Activated T-helper 17 cell treated with anti-CD3 and anti-CD28 coated beads, Interleukin-2, amount 50 U/mL, for 72 hours (primary cell): ENCODE measurements at regions not wholly inside any gene's neighbourhood (a gene's known extent, or its start where the extent isn't known, plus 50 kb on each side); places are given as distances from the start of the nearest gene placed in this dataset.

Experiments
- ATAC-seq: fragments of 150-1000 bp; cut with Tn5 transposase; replicated peaks from 2 replicates; pipeline ENCODE4 v1.10.0; 2021; ENCODE audit warnings: mild to moderate bottlenecking, moderate library complexity
- H3K27ac Mint-ChIP-seq: one replicate; pipeline ENCODE4 v1.8.0; 2022; ENCODE audit warnings: mixed read lengths
- H3K27me3 Mint-ChIP-seq: one replicate; pipeline ENCODE4 v1.8.0; 2022; ENCODE audit warnings: mixed read lengths
- H3K36me3 Mint-ChIP-seq: one replicate; pipeline ENCODE4 v1.8.0; 2022; ENCODE audit warnings: low read depth, mild to moderate bottlenecking, mixed read lengths
- H3K4me1 Mint-ChIP-seq: one replicate; pipeline ENCODE4 v1.8.0; 2022; ENCODE audit warnings: mixed read lengths
- H3K4me3 Mint-ChIP-seq: one replicate; pipeline ENCODE4 v1.8.0; 2022; ENCODE audit warnings: mild to moderate bottlenecking, mixed read lengths
- H3K9me3 Mint-ChIP-seq: one replicate; pipeline ENCODE4 v1.8.0; 2022; ENCODE audit warnings: mixed read lengths

DNA sequence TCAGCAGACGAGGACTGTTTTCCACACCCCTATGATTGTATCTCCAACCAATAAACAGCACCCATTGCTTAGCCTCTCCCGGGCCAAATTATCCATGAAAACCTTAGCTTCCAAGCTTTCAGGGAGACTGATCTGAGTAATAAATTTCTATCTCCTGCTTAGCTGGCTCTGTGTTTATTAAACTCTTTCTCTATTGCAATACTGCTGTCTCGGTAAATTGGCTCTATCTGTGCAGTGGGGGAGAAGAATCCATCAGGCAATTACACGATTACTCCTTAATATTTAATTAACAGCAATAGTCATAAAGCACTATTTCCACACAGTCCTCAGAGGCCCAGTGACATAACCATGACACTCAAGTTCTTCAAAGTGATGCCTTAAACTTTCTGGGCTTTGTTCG is 1122.8 kb downstream of the TYW1 start:
- no peak for ATAC-seq
- Mint-ChIP-seq H3K27me3 (no peaks in the 10 kb centered on the region), H3K36me3 (no peaks in the 10 kb centered on the region), H3K9me3 (peaks cover 39% of the 10 kb centered on the region), H3K27ac (no peak overlapping the region), H3K4me3 (no peak overlapping the region), H3K4me1 (no peaks in the 10 kb centered on the region)

GRCh38 chr7:68121056-68121455 is 1124.4 kb downstream of the TYW1 start:
- peaks cover 42% of the 10 kb centered on the region for H3K9me3 Mint-ChIP-seq

GRCh38 chr7:68121655-68122054 is 1125.0 kb downstream of the TYW1 start:
- Mint-ChIP-seq H3K4me1 (no peaks in the 10 kb centered on the region), H3K9me3 (peaks cover 38% of the 10 kb centered on the region), H3K4me3 (no peak overlapping the region), H3K36me3 (no peaks in the 10 kb centered on the region), H3K27me3 (no peaks in the 10 kb centered on the region), H3K27ac (no peak overlapping the region)
- no peak for ATAC-seq

More at GRCh38 chr7:68121056-68121455, 1124.4 kb downstream of the TYW1 start:
- Mint-ChIP-seq H3K4me3 (no peak overlapping the region), H3K27ac (no peak overlapping the region), H3K36me3 (no peaks in the 10 kb centered on the region), H3K4me1 (no peaks in the 10 kb centered on the region), H3K27me3 (no peaks in the 10 kb centered on the region)
- ATAC-seq, result no peak

DNA sequence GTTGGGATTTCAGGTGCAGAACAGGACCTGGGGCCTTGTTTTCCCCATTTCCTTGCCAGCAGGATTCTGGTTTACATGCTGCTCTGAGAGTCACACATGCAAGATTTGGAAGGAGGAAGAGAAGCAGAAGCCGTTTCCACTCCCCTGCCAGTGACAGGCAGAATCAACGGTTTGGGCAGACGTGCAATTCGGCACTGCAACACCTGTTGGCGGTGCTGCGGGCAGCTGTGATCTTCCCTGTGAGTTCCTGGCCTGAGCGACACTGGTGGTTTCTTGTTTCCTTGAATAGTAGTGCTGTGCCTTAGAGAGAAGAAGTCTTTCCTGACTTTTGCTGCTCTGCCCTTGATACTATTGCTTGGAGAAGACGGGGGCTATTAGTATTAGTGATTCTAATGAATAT is 1126.2 kb downstream of the TYW1 start:
- H3K9me3 Mint-ChIP-seq, result peaks cover 40% of the 10 kb centered on the region
- H3K27me3 Mint-ChIP-seq, result no peaks in the 10 kb centered on the region
- no peaks in the 10 kb centered on the region for H3K4me1 Mint-ChIP-seq
- no peak for ATAC-seq
- H3K27ac Mint-ChIP-seq, result no peak overlapping the region
- H3K36me3 Mint-ChIP-seq, result no peaks in the 10 kb centered on the region
- H3K4me3 Mint-ChIP-seq, result no peak overlapping the region

DNA sequence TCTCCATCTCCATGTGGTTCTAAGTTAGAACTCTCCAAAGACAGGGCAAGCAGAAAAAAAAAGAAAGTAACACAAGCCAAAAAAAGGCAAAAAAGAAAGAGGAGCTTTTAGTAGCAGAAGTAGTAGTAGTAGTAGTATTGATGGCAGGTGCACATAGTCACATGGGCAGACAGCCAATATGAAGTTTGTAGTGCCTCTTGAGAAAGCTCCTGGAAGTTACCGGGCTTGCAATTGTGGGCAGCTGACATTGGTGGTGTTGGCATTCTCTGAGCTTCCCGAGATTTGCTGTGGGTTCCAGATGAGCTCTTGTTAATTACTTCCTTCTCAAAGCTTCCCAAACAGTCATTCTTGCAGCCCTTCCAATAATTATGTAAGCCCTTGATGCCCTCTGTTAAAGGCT is 1128.5 kb downstream of the TYW1 start:
- Mint-ChIP-seq H3K27ac (no peak overlapping the region), H3K36me3 (no peaks in the 10 kb centered on the region), H3K4me3 (no peak overlapping the region), H3K9me3 (peaks cover 31% of the 10 kb centered on the region), H3K4me1 (no peaks in the 10 kb centered on the region), H3K27me3 (no peaks in the 10 kb centered on the region)
- no peak for ATAC-seq

GRCh38 chr7:68133045-68133444 is 1136.4 kb downstream of the TYW1 start:
- Mint-ChIP-seq H3K27ac (no peak overlapping the region), H3K9me3 (peaks cover 4% of the 10 kb centered on the region), H3K4me1 (no peaks in the 10 kb centered on the region), H3K36me3 (no peaks in the 10 kb centered on the region), H3K27me3 (no peaks in the 10 kb centered on the region), H3K4me3 (no peak overlapping the region)
- no peak for ATAC-seq

GRCh38 chr7:68143345-68143744 is 1146.7 kb downstream of the TYW1 start:
- Mint-ChIP-seq H3K4me1 (no peaks in the 10 kb centered on the region), H3K4me3 (no peak overlapping the region), H3K27me3 (no peaks in the 10 kb centered on the region), H3K27ac (no peak overlapping the region), H3K9me3 (peaks cover 26% of the 10 kb centered on the region), H3K36me3 (no peaks in the 10 kb centered on the region)
- ATAC-seq, result no peak

DNA sequence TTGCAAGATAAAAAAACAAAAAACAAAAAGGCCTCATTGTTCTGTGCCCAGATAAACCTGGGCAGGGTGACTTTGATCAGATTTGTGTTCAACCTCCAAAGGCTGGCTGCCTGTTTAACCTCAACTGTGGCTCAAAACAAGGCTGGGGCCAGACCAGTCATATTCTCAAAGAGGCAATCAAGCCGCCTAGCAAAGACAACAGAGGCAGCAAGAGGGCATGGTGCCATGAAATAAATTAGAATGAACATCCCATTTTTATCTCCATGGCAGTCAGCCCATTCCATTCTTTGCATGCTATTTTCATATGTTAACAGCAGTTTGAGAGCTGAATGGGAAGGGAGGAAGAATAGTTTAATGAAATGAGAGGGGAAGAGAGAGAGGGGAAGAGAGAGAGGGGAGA is 1150.3 kb downstream of the TYW1 start:
- Mint-ChIP-seq H3K9me3 (peaks cover 21% of the 10 kb centered on the region), H3K27me3 (no peaks in the 10 kb centered on the region), H3K4me3 (no peak overlapping the region), H3K4me1 (no peaks in the 10 kb centered on the region), H3K27ac (no peak overlapping the region), H3K36me3 (no peaks in the 10 kb centered on the region)
- no peak for ATAC-seq

DNA sequence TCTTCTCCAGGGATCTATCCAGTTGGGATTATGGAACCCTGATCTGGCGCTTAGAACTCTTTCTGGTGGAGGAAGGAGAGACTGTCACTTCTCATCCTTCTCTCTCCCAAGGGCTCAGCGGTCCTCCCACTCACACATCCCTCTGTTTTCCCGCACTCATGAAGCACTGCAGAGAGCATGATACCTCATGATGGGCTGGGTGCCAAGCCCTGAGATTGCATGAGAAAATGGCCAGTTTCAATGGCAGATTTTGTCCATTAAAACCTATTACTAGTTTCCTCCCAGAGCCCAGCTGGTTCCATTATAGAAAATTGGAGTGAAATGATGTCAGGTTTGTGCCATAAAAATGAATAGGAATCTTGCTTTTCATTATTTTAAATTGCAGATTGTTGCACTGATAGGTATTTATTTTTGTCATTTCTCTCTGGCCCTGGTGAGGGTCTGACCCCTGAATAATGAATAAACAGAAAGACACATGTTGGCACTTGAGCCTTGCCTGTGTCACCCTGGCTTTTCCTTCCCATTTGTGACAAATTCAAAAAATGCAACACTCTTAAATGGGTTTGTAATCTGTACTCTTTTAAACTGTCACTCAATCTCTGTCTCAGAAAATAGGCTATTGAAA is 1151.1 kb downstream of the TYW1 start:
- H3K27me3 Mint-ChIP-seq, result no peaks in the 10 kb centered on the region
- no peaks in the 10 kb centered on the region for H3K36me3 Mint-ChIP-seq
- H3K4me3 Mint-ChIP-seq, result no peak overlapping the region
- no peak for ATAC-seq
- H3K4me1 Mint-ChIP-seq, result no peaks in the 10 kb centered on the region
- no peak overlapping the region for H3K27ac Mint-ChIP-seq
- peaks cover 28% of the 10 kb centered on the region for H3K9me3 Mint-ChIP-seq

DNA sequence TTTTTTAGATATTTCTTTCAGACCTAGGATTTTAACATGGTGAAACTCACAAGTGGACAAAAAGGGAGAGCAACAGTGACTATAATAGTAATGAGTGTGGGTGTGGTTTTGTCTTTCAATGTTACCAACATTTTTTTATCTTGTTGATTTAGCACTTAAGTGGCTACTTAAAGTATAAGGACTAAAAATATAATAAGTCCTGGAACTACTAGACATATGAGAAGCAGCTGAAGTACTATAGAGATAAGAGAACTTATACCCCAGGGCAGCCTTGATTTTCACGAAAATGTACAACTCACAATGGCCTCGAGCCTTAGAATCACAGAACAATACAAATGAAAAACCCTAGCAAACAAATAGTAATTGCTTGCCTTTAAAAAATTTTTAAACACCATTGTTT is 1151.8 kb downstream of the TYW1 start:
- no peak overlapping the region for H3K4me3 Mint-ChIP-seq
- H3K9me3 Mint-ChIP-seq, result peaks cover 25% of the 10 kb centered on the region
- no peak overlapping the region for H3K27ac Mint-ChIP-seq
- no peaks in the 10 kb centered on the region for H3K4me1 Mint-ChIP-seq
- H3K27me3 Mint-ChIP-seq, result no peaks in the 10 kb centered on the region
- no peaks in the 10 kb centered on the region for H3K36me3 Mint-ChIP-seq
- ATAC-seq, result no peak

DNA sequence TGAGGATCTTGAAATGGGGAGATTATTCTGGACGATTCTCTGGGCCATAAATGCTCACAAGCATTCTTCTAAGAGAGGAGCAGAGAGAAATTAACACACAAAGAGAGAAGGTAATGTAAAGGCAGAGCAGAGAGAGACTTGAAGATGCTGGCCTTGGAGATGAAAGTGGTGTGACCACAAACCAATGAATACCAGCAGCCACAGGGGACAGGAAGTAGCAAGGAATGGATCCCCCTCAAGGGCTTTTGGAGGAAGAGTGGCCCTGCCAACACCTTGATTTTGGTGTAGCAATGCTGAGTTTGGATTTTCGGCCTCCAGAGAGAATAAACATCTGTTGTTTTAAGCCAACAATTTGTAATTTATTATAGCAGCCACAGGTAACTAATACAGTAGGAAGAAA is 1155.6 kb downstream of the TYW1 start:
- no peak for ATAC-seq
- Mint-ChIP-seq H3K36me3 (no peaks in the 10 kb centered on the region), H3K9me3 (peaks cover 15% of the 10 kb centered on the region), H3K27ac (no peak overlapping the region), H3K4me1 (no peaks in the 10 kb centered on the region), H3K4me3 (no peak overlapping the region), H3K27me3 (no peaks in the 10 kb centered on the region)

DNA sequence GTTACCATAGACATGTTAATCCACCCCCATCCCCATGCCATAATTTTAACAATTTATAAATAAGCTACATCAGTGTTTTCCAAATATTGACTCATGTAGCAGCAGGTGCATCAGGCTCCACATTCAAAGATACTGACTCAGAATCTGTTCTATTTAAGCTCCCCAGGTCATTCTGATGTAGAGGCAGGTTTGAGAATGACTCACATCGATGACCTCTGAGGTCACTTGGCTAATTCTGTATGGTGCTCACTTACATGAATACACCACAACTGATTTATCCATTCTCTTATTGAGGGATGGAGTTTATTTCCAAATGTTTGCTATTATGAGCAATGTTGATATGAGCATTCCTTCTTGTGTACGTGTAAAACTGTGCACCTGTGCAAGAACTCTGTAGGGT is 1159.0 kb downstream of the TYW1 start:
- Mint-ChIP-seq H3K9me3 (peaks cover 18% of the 10 kb centered on the region), H3K36me3 (no peaks in the 10 kb centered on the region), H3K27me3 (no peaks in the 10 kb centered on the region), H3K27ac (no peak overlapping the region), H3K4me3 (no peak overlapping the region), H3K4me1 (no peaks in the 10 kb centered on the region)
- ATAC-seq, result no peak

GRCh38 chr7:68158686-68159295 is 1162.2 kb downstream of the TYW1 start:
- Mint-ChIP-seq H3K9me3 (peaks cover 12% of the 10 kb centered on the region), H3K27ac (no peak overlapping the region), H3K4me3 (no peak overlapping the region), H3K27me3 (no peaks in the 10 kb centered on the region), H3K4me1 (no peaks in the 10 kb centered on the region), H3K36me3 (no peaks in the 10 kb centered on the region)
- no peak for ATAC-seq

DNA sequence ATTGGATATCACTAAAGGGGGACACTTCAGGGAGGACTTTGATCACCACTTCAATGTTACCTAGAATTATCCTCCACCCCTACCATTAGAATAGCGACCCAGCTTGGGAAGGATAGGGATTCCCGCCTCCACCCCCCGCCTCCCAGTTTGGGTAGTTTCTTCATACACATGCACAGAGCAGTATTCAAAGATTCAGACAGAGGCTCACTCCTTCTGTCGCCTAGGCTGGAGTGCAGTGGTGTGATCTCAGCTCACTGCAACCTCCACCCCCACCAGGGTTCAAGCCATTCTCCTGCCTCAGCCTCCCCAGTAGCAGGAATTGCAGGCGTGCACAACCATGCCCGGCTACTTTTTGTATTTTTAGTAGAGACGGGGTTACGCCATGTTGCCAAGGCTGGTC is 1166.1 kb downstream of the TYW1 start:
- peaks cover 17% of the 10 kb centered on the region for H3K9me3 Mint-ChIP-seq
- H3K4me3 Mint-ChIP-seq, result no peak overlapping the region
- H3K36me3 Mint-ChIP-seq, result no peaks in the 10 kb centered on the region

GRCh38 chr7:68166525-68166924 is 1169.9 kb downstream of the TYW1 start:
- no peak overlapping the region for H3K4me3 Mint-ChIP-seq
- ATAC-seq, result no peak
- H3K27me3 Mint-ChIP-seq, result no peaks in the 10 kb centered on the region
- H3K27ac Mint-ChIP-seq, result no peak overlapping the region
- H3K36me3 Mint-ChIP-seq, result no peaks in the 10 kb centered on the region
- peaks cover 15% of the 10 kb centered on the region for H3K9me3 Mint-ChIP-seq
- H3K4me1 Mint-ChIP-seq, result no peaks in the 10 kb centered on the region

More for the DNA sequence above, 1166.1 kb downstream of the TYW1 start:
- no peak for ATAC-seq
- H3K27ac Mint-ChIP-seq, result no peak overlapping the region
- no peaks in the 10 kb centered on the region for H3K27me3 Mint-ChIP-seq
- no peaks in the 10 kb centered on the region for H3K4me1 Mint-ChIP-seq

DNA sequence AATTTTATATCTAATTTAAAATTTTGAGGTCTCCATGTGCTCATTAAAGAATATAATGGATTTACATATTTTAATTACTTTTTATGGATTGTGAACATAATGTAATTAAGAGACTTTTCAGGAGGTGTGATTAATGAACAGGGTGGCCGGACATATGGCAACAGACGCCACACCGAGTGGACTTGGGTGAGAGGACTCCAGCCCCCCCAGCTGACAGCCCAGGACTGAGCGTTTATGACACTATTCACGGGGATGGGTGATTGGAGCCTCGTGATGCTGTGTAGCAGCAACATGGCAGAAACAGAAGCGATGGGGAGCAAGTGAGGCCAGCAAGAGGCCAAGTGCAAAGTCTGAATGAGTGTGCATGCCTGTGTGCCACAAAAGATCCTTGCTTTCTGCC is 1176.9 kb downstream of the TYW1 start:
- no peak overlapping the region for H3K27ac Mint-ChIP-seq
- H3K4me1 Mint-ChIP-seq, result no peaks in the 10 kb centered on the region
- H3K36me3 Mint-ChIP-seq, result no peaks in the 10 kb centered on the region
- no peak for ATAC-seq
- H3K27me3 Mint-ChIP-seq, result no peaks in the 10 kb centered on the region
- peaks cover 6% of the 10 kb centered on the region for H3K9me3 Mint-ChIP-seq
- no peak overlapping the region for H3K4me3 Mint-ChIP-seq
